HL-60 (cell line): ENCODE measurements at regions not wholly inside any gene's neighbourhood (a gene's known extent, or its start where the extent isn't known, plus 50 kb on each side); places are given as distances from the start of the nearest gene placed in this dataset.

ENCODE experiments used
- DNase-seq, 2 experiments: peaks; one replicate each; pipeline ENCODE4 v3.0.0-alpha.2; 2010 to 2020; ENCODE audit warnings: low read depth in 1 of 2, low spot score in 1 of 2
- H3K27ac ChIP-seq: fragments of 250-450 bp; sonication (Bioruptor Pico); replicated peaks from 2 replicates; pipeline ENCODE4 v1.5.1; 2020; ENCODE audit warnings: mild to moderate bottlenecking, moderate library complexity
- H3K27me3 ChIP-seq: fragments of 250-450 bp; sonication (Bioruptor Pico); 2 replicates; pipeline ENCODE4 v1.5.1; 2021; ENCODE audit warnings: mild to moderate bottlenecking, moderate library complexity; ENCODE audit not compliant: insufficient read depth, poor library complexity, severe bottlenecking
- H3K4me3 ChIP-seq: replicated peaks from 2 replicates; pipeline ENCODE4 v1.5.1; 2011; ENCODE audit warnings: mild to moderate bottlenecking, control low read depth, low read length; ENCODE audit not compliant: insufficient read depth
- CTCF ChIP-seq: IDR thresholded peaks from one replicate; pipeline ENCODE4 v1.5.1; 2011; ENCODE audit warnings: low read length, control low read depth, inconsistent platforms; ENCODE audit not compliant: insufficient read depth
- GABPA ChIP-seq: IDR thresholded peaks from 2 replicates; pipeline ENCODE4 v1.6.1; 2012; ENCODE audit warnings: low read depth
- POLR2AphosphoS5 ChIP-seq: IDR thresholded peaks from 2 replicates; pipeline ENCODE4 v1.6.1; 2012; ENCODE audit warnings: low read depth
- REST ChIP-seq: IDR thresholded peaks from 2 replicates; pipeline ENCODE4 v1.6.1; 2012; ENCODE audit warnings: low read depth; ENCODE audit not compliant: insufficient replicate concordance
- SPI1 ChIP-seq: IDR thresholded peaks from 2 replicates; pipeline ENCODE4 v1.6.1; 2012; ENCODE audit warnings: low read depth, mild to moderate bottlenecking, borderline replicate concordance

- H3K4me3 ChIP-seq: no peak overlapping the region
- H3K27ac ChIP-seq: no peak overlapping the region
- no peak for DNase-seq
- H3K27me3 ChIP-seq: no peaks in the 10 kb centered on the region
- no peak for TF ChIP-seq POLR2AphosphoS5
- no peak for TF ChIP-seq REST
- TF ChIP-seq SPI1: no peak
- TF ChIP-seq CTCF: no peak
- no peak for TF ChIP-seq GABPA
These were observed 472.1 kb downstream of the PTPRU start for GRCh38 chr1:29708381-29708780.

GRCh38 chr1:29707796-29708195 is 471.5 kb downstream of the PTPRU start:
- Histone ChIP-seq H3K27ac (no peak overlapping the region), H3K4me3 (no peak overlapping the region), H3K27me3 (no peaks in the 10 kb centered on the region)
- no peak for TF ChIP-seq CTCF
- no peak for TF ChIP-seq POLR2AphosphoS5
- no peak for TF ChIP-seq SPI1
- TF ChIP-seq GABPA: no peak
- TF ChIP-seq REST: no peak
- no peak for DNase-seq

GRCh38 chr1:29706936-29707335 is 470.6 kb downstream of the PTPRU start:
- no peak overlapping the region for H3K4me3 ChIP-seq
- no peak for DNase-seq
- no peak overlapping the region for H3K27ac ChIP-seq
- no peak for TF ChIP-seq SPI1
- TF ChIP-seq POLR2AphosphoS5: no peak
- no peak for TF ChIP-seq GABPA
- H3K27me3 ChIP-seq: no peaks in the 10 kb centered on the region

- Histone ChIP-seq H3K27me3 (no peaks in the 10 kb centered on the region), H3K4me3 (no peak overlapping the region), H3K27ac (no peak overlapping the region)
- TF ChIP-seq REST (no peak), GABPA (no peak), POLR2AphosphoS5 (no peak)
- no peak for DNase-seq
These were observed 468.1 kb downstream of the PTPRU start for GRCh38 chr1:29704430-29704829.
